Effector memory CD8-positive, alpha-beta T cell (primary cell): ENCODE measurements at regions not wholly inside any gene's neighbourhood (a gene's known extent, or its start where the extent isn't known, plus 50 kb on each side); places are given as distances from the start of the nearest gene placed in this dataset.

Source experiments
- ATAC-seq: fragments of 150-1000 bp; cut with Tn5 transposase; replicated peaks from 2 replicates; pipeline ENCODE4 v1.10.0; 2021; ENCODE audit warnings: mild to moderate bottlenecking, moderate library complexity
- DNase-seq, 3 experiments: peaks; one replicate each; pipeline ENCODE4 v3.0.0; 2021
- H3K27ac Mint-ChIP-seq, 2 donors: one replicate each; pipeline ENCODE4 v1.8.0; 2022; ENCODE audit warnings: mild to moderate bottlenecking in 2 of 2, mixed read lengths in 2 of 2, moderate library complexity in 2 of 2
- H3K27me3 Mint-ChIP-seq, 2 donors: one replicate each; pipeline ENCODE4 v1.8.0; 2022; ENCODE audit warnings: mixed read lengths in 2 of 2
- H3K36me3 Mint-ChIP-seq: one replicate; pipeline ENCODE4 v1.8.0; 2022; ENCODE audit warnings: mild to moderate bottlenecking, moderate library complexity, mixed read lengths; ENCODE audit not compliant: insufficient read depth
- H3K4me1 Mint-ChIP-seq, 2 donors: one replicate each; pipeline ENCODE4 v1.8.0; 2022; ENCODE audit warnings: low read depth in 2 of 2, mixed read lengths in 2 of 2
- H3K4me3 Mint-ChIP-seq, 2 donors: one replicate each; pipeline ENCODE4 v1.8.0; 2022; ENCODE audit warnings: mild to moderate bottlenecking in 2 of 2, mixed read lengths in 2 of 2, moderate library complexity in 2 of 2
- H3K9me3 Mint-ChIP-seq, 2 donors: one replicate each; pipeline ENCODE4 v1.8.0; 2022; ENCODE audit warnings: mixed read lengths in 2 of 2

DNA sequence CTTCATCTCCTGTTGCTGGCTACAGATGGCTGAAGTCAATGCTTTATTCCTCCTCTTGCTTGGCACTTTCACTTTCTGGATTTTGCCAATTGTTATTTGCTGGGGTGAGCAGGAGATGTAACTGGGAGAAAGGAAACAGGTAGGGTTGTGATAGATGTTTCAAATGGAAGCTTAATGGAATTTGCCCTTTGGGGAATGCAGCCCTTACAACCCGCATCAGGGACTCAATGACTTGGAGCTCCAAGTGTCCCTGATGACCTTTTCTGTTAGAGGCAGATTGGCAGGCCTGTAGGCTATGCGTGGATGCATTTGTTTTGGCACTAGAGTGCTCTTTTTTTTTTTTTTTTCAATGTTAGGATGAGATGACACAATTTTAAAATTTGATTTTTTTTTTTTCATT, 219.9 kb upstream of the GLRA1 start:
- ATAC-seq (no peak), DNase-seq (no peak)
- no peaks in the 10 kb centered on the region for H3K36me3 Mint-ChIP-seq
- no peaks in the 10 kb centered on the region for H3K4me1 Mint-ChIP-seq
- H3K4me3 Mint-ChIP-seq: no peak overlapping the region
- no peaks in the 10 kb centered on the region for H3K9me3 Mint-ChIP-seq
- no peak overlapping the region for H3K27ac Mint-ChIP-seq
- H3K27me3 Mint-ChIP-seq: peaks cover 0 to 6% of the 10 kb centered on the region in 2 donors

DNA sequence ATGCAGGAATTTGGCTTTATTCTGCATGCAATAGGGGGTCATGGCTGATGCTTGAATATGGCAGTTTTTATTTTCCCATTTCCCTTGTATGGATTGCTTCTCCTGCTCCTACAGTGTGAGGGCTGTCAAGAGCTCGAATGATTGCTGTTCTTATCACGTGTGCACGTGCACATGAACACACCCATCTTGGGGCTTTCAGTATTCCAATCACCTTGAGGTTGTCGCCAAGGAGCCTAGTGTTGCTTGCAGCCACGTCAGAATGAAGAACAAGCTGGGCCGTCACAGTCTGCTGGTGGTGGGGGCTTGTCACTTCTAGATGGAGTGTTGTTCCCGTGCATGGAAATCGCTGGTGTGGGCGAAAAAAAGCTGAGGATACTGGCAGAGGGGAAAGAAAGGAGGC, 219.4 kb upstream of the GLRA1 start:
- H3K4me3 Mint-ChIP-seq: no peak overlapping the region
- ATAC-seq: no peak
- no peak overlapping the region for H3K27ac Mint-ChIP-seq
- no peaks in the 10 kb centered on the region for H3K36me3 Mint-ChIP-seq
- H3K9me3 Mint-ChIP-seq: no peaks in the 10 kb centered on the region
- no peak for DNase-seq
- no peaks in the 10 kb centered on the region for H3K4me1 Mint-ChIP-seq
- H3K27me3 Mint-ChIP-seq: peaks cover 0 to 6% of the 10 kb centered on the region in 2 donors

- no peak overlapping the region for H3K4me3 Mint-ChIP-seq
- ATAC-seq (peak; percentile 79), DNase-seq (peak; percentile 59 to 62 (median 59))
- no peaks in the 10 kb centered on the region for H3K4me1 Mint-ChIP-seq
- no peaks in the 10 kb centered on the region for H3K9me3 Mint-ChIP-seq
- no peaks in the 10 kb centered on the region for H3K36me3 Mint-ChIP-seq
- peaks cover 0 to 10% of the 10 kb centered on the region in 2 donors for H3K27me3 Mint-ChIP-seq
- no peak overlapping the region for H3K27ac Mint-ChIP-seq
These were observed 218.3 kb upstream of the GLRA1 start for GRCh38 chr5:152142840-152143469.

GRCh38 chr5:152140347-152140746, 215.7 kb upstream of the GLRA1 start:
- H3K27ac Mint-ChIP-seq: no peak overlapping the region
- H3K4me1 Mint-ChIP-seq: no peaks in the 10 kb centered on the region
- no peak for ATAC-seq
- H3K36me3 Mint-ChIP-seq: peaks cover 2% of the 10 kb centered on the region
- no peak for DNase-seq
- no peaks in the 10 kb centered on the region for H3K9me3 Mint-ChIP-seq
- H3K27me3 Mint-ChIP-seq: peaks cover 0 to 17% of the 10 kb centered on the region in 2 donors
- H3K4me3 Mint-ChIP-seq: no peak overlapping the region

DNA sequence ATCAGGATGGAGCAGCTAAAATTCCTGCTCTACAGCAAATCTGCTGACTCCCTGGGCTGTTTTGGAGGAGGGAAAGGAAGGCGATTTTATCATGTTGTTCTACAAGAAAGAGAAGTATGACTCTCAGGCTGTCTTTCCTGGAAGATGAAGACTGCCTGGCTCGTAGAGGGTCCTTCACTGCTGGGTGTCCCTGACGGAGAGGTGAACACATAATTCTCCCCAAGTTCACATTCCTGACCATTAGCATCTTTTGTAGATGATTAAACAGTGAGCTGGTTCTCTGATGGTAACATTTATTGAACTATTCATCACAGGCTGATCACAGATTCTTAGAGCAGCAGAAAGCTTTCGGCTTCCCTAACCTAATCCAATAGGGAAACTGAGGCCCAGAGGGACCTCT, 212.4 kb upstream of the GLRA1 start:
- no peak for DNase-seq
- ATAC-seq: no peak
- H3K4me1 Mint-ChIP-seq: no peaks in the 10 kb centered on the region
- H3K36me3 Mint-ChIP-seq: peaks cover 2% of the 10 kb centered on the region
- peaks cover 0 to 17% of the 10 kb centered on the region in 2 donors for H3K27me3 Mint-ChIP-seq
- H3K27ac Mint-ChIP-seq: no peak overlapping the region
- no peak overlapping the region for H3K4me3 Mint-ChIP-seq
- H3K9me3 Mint-ChIP-seq: no peaks in the 10 kb centered on the region

DNA sequence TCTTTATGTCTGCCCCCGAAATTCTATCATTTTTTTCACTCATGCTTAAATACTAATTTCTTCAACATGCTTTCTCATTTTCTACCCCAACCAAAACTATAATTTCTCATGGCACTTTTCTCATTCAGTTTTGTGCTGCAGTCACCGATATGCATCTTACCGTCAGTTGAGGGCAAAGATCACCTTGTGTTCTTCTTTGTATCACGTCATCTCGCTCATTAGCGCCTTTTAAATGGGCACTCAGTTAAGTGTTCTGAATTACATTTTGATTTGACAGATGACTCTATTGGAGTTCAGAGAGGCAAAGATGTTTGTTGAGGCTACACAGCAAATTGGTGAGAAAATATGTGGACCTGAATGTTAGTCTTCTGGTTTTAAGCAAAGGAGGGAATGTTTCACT, 211.7 kb upstream of the GLRA1 start:
- Mint-ChIP-seq H3K36me3 (peaks cover 2% of the 10 kb centered on the region), H3K27ac (no peak overlapping the region), H3K4me3 (no peak overlapping the region), H3K27me3 (peaks cover 0 to 17% of the 10 kb centered on the region in 2 donors), H3K4me1 (no peaks in the 10 kb centered on the region), H3K9me3 (no peaks in the 10 kb centered on the region)
- DNase-seq: no peak
- no peak for ATAC-seq

DNA sequence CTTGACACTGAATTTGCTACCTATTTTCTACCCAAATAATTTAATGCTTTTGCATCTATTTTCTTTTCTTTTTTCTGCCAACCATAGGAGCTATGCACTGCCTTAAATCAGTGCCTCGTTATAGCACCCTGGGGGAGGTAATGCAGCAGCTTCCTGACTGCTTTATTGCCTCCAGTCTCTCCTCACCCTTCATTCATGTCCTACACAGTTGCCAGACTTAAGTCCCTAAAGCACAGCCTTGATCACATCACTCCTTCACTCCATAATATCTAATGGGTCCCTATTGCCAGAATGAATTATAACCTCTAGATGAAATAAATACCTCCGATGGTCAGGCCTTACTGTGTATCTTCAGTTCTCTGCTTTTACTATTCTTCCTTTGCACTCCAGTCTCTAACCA, 211.2 kb upstream of the GLRA1 start:
- H3K36me3 Mint-ChIP-seq: peaks cover 2% of the 10 kb centered on the region
- no peaks in the 10 kb centered on the region for H3K9me3 Mint-ChIP-seq
- H3K27ac Mint-ChIP-seq: no peak overlapping the region
- ATAC-seq: no peak
- H3K4me1 Mint-ChIP-seq: no peaks in the 10 kb centered on the region
- H3K4me3 Mint-ChIP-seq: no peak overlapping the region
- no peak for DNase-seq
- peaks cover 0 to 17% of the 10 kb centered on the region in 2 donors for H3K27me3 Mint-ChIP-seq

GRCh38 chr5:152125661-152126205, 201.1 kb upstream of the GLRA1 start:
- no peaks in the 10 kb centered on the region for H3K36me3 Mint-ChIP-seq
- H3K4me1 Mint-ChIP-seq: no peaks in the 10 kb centered on the region
- no peak overlapping the region for H3K4me3 Mint-ChIP-seq
- no peak for ATAC-seq
- peaks cover 16 to 27% of the 10 kb centered on the region in 2 donors for H3K27me3 Mint-ChIP-seq
- DNase-seq: no peak
- no peaks in the 10 kb centered on the region for H3K9me3 Mint-ChIP-seq
- H3K27ac Mint-ChIP-seq: no peak overlapping the region

GRCh38 chr5:152124409-152125041, 199.9 kb upstream of the GLRA1 start:
- ATAC-seq: no peak
- H3K36me3 Mint-ChIP-seq: no peaks in the 10 kb centered on the region

GRCh38 chr5:152118676-152119470, 194.2 kb upstream of the GLRA1 start:
- no peaks in the 10 kb centered on the region for H3K4me1 Mint-ChIP-seq
- H3K4me3 Mint-ChIP-seq: no peak overlapping the region
- no peak overlapping the region for H3K27ac Mint-ChIP-seq
- no peaks in the 10 kb centered on the region for H3K9me3 Mint-ChIP-seq
- ATAC-seq (no peak), DNase-seq (no peak)
- H3K36me3 Mint-ChIP-seq: no peaks in the 10 kb centered on the region
- peaks cover 5 to 8% of the 10 kb centered on the region in 2 donors for H3K27me3 Mint-ChIP-seq

More at GRCh38 chr5:152124409-152125041, 199.9 kb upstream of the GLRA1 start:
- DNase-seq: no peak
- Mint-ChIP-seq H3K4me3 (no peak overlapping the region), H3K9me3 (no peaks in the 10 kb centered on the region), H3K27me3 (peaks cover 16 to 27% of the 10 kb centered on the region in 2 donors), H3K27ac (no peak overlapping the region), H3K4me1 (no peaks in the 10 kb centered on the region)

DNA sequence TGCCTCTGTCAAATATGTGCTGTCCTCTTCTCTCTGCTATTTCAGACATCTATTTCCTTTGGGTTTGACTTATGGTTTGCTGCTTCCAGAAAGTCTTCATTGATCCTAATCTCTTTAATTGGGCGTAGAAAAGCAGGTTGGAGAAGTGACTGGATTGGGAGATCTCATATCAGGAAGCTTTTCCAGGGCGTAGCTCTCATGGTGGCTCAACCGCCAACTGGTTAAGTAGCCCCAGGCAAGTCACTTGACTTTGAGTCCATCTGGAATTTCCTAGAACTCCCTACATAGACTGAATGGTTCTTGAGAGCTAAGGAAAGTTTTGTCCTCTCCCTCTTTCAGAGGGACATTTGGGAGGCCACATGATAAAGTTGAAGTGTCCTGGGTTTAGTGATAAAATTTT, 192.3 kb upstream of the GLRA1 start:
- H3K4me3 Mint-ChIP-seq: no peak overlapping the region
- ATAC-seq (no peak), DNase-seq (no peak)
- no peak overlapping the region for H3K27ac Mint-ChIP-seq
- no peaks in the 10 kb centered on the region for H3K9me3 Mint-ChIP-seq
- H3K27me3 Mint-ChIP-seq: no peaks in the 10 kb centered on the region
- H3K4me1 Mint-ChIP-seq: peaks cover 5 to 6% of the 10 kb centered on the region in 2 donors
- H3K36me3 Mint-ChIP-seq: no peaks in the 10 kb centered on the region

DNA sequence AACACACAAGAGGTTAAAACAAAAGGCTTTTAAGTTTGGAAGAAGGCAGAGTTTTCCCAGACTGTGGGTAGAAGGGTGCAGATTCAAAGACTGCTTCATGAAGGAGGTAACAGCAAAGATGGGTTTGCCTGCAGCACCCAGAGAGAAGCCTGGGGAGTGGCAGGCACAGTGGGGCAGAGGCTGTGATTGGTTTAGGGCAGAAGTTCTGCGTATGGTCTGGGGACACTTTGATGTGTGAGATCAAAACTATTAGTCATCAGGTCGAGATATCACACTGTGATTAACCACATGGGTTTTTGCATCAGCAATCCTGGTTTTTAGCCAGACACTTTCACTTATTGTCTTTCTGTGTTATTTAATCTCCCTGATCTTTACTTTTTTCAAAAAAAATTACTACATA, 188.8 kb upstream of the GLRA1 start:
- no peaks in the 10 kb centered on the region for H3K27me3 Mint-ChIP-seq
- peaks cover 0 to 3% of the 10 kb centered on the region in 2 donors for H3K9me3 Mint-ChIP-seq
- H3K4me1 Mint-ChIP-seq: peaks cover 5 to 6% of the 10 kb centered on the region in 2 donors
- peaks cover under 1% of the 10 kb centered on the region for H3K36me3 Mint-ChIP-seq
- ATAC-seq (peak; percentile 100), DNase-seq (peak; percentile 29 to 38 (median 35))
- no peak overlapping the region for H3K4me3 Mint-ChIP-seq
- H3K27ac Mint-ChIP-seq: no peak overlapping the region

DNA sequence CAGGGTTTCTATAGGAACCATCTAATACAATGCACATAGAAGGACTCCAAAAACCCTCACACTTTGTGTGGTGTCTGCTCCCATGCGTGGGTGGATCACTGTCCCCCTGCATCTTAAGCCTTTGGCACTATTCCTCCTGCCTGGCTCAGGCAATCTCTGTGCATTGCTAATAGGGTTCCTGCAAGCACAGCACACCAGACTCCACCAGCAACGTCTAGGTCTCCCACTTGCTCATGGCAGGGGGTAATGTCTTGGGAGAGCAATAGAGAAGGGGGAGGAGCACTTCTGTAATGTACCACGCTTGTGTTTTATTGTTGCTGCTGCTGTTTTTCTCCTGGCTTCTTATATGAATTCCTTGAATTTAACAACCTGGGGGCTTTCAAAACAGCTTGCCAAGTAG, 182.6 kb upstream of the GLRA1 start:
- H3K4me1 Mint-ChIP-seq: no peaks in the 10 kb centered on the region
- H3K27ac Mint-ChIP-seq: no peak overlapping the region
- H3K36me3 Mint-ChIP-seq: peaks cover 3% of the 10 kb centered on the region
- DNase-seq (no peak), ATAC-seq (no peak)
- H3K9me3 Mint-ChIP-seq: peaks cover 0 to 3% of the 10 kb centered on the region in 2 donors
- peaks cover 0 to 15% of the 10 kb centered on the region in 2 donors for H3K27me3 Mint-ChIP-seq
- H3K4me3 Mint-ChIP-seq: no peak overlapping the region
